Erythroblast (primary cell): ENCODE measurements at regions not wholly inside any gene's neighbourhood (a gene's known extent, or its start where the extent isn't known, plus 50 kb on each side); places are given as distances from the start of the nearest gene placed in this dataset.

Experiments used
- GATA1 ChIP-seq: IDR thresholded peaks from 2 replicates; pipeline ENCODE4 v1.6.1; 2011; ENCODE audit warnings: low read depth, mild to moderate bottlenecking, control low read depth, low read length, moderate library complexity
- POLR2A ChIP-seq: IDR thresholded peaks from 2 replicates; pipeline ENCODE4 v1.6.1; 2011; ENCODE audit warnings: mild to moderate bottlenecking, low read length

DNA sequence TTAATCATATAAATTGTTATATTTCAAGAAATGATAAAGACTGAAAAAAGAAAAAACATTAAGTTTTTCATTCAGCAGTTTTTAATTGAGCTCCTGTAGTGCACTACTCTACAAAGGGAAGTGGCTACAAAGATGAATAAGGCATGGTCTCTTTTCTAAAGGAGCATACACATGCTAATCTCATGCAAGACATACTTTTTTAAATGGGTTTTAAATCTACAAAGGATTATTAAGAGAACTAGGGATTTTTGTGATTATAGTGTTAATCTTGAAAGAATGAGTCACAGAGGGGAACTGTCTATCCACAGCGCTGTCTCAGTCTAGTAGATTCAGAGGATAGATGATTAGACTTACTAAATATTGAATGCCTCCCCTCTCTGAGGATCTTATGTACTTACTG is 1722.2 kb downstream of the RPA4 start:
- TF ChIP-seq POLR2A, result no peak
- TF ChIP-seq GATA1, result no peak
